ENCODE measurements at regions not wholly inside any gene's neighbourhood (a gene's known extent, or its start where the extent isn't known, plus 50 kb on each side); places are given as distances from the start of the nearest gene placed in this dataset.

- H3K4me3 ChIP-seq (ENCODE audit: low read depth, low read length), result no peak overlapping the region
- no peak for DNase-seq (ENCODE audit: low read depth)
- TF ChIP-seq CTCF (conservative IDR thresholded peaks at IDR 0.05; ENCODE audit: low read depth, low read length), result no peak
Observed at GRCh38 chr3:165451371-165452070, 255.3 kb upstream of the SLITRK3 start.

- no peak for TF ChIP-seq CTCF (conservative IDR thresholded peaks at IDR 0.05; ENCODE audit: low read depth, low read length)
- no peak overlapping the region for H3K4me3 ChIP-seq (ENCODE audit: low read depth, low read length)
- DNase-seq (ENCODE audit: low read depth), result no peak
Observed at GRCh38 chr3:165446555-165446954, 250.4 kb upstream of the SLITRK3 start.

GRCh38 chr3:165444745-165445144, 248.6 kb upstream of the SLITRK3 start:
- DNase-seq (ENCODE audit: low read depth), result no peak
- no peak for TF ChIP-seq CTCF (conservative IDR thresholded peaks at IDR 0.05; ENCODE audit: low read depth, low read length)
- no peak overlapping the region for H3K4me3 ChIP-seq (ENCODE audit: low read depth, low read length)

- H3K4me3 ChIP-seq (ENCODE audit: low read depth, low read length), result no peak overlapping the region
- no peak for DNase-seq (ENCODE audit: low read depth)
- no peak for TF ChIP-seq CTCF (conservative IDR thresholded peaks at IDR 0.05; ENCODE audit: low read depth, low read length)
Observed at GRCh38 chr3:165443664-165444063, 247.5 kb upstream of the SLITRK3 start.

- no peak overlapping the region for H3K4me3 ChIP-seq (ENCODE audit: low read depth, low read length)
- DNase-seq (ENCODE audit: low read depth), result no peak
Observed at GRCh38 chr3:165442061-165442460, 245.9 kb upstream of the SLITRK3 start.

GRCh38 chr3:165440380-165440779, 244.2 kb upstream of the SLITRK3 start:
- no peak for DNase-seq (ENCODE audit: low read depth)
- no peak for TF ChIP-seq CTCF (conservative IDR thresholded peaks at IDR 0.05; ENCODE audit: low read depth, low read length)
- no peak overlapping the region for H3K4me3 ChIP-seq (ENCODE audit: low read depth, low read length)

More at GRCh38 chr3:165442061-165442460, 245.9 kb upstream of the SLITRK3 start:
- TF ChIP-seq CTCF (conservative IDR thresholded peaks at IDR 0.05; ENCODE audit: low read depth, low read length), result no peak

GRCh38 chr3:165439765-165440164, 243.6 kb upstream of the SLITRK3 start:
- no peak for DNase-seq (ENCODE audit: low read depth)
- no peak for TF ChIP-seq CTCF (conservative IDR thresholded peaks at IDR 0.05; ENCODE audit: low read depth, low read length)
- no peak overlapping the region for H3K4me3 ChIP-seq (ENCODE audit: low read depth, low read length)
